ENCODE measurements at regions not wholly inside any gene's neighbourhood (a gene's known extent, or its start where the extent isn't known, plus 50 kb on each side); places are given as distances from the start of the nearest gene placed in this dataset.

- no peak for TF ChIP-seq SIN3A (IDR thresholded peaks at IDR 0.05; ENCODE audit: borderline replicate concordance, insufficient read depth, low read length)
- no peak for TF ChIP-seq POLR2AphosphoS5 (IDR thresholded peaks at IDR 0.05; ENCODE audit: low read depth, low read length)
- TF ChIP-seq, protein P1, sequence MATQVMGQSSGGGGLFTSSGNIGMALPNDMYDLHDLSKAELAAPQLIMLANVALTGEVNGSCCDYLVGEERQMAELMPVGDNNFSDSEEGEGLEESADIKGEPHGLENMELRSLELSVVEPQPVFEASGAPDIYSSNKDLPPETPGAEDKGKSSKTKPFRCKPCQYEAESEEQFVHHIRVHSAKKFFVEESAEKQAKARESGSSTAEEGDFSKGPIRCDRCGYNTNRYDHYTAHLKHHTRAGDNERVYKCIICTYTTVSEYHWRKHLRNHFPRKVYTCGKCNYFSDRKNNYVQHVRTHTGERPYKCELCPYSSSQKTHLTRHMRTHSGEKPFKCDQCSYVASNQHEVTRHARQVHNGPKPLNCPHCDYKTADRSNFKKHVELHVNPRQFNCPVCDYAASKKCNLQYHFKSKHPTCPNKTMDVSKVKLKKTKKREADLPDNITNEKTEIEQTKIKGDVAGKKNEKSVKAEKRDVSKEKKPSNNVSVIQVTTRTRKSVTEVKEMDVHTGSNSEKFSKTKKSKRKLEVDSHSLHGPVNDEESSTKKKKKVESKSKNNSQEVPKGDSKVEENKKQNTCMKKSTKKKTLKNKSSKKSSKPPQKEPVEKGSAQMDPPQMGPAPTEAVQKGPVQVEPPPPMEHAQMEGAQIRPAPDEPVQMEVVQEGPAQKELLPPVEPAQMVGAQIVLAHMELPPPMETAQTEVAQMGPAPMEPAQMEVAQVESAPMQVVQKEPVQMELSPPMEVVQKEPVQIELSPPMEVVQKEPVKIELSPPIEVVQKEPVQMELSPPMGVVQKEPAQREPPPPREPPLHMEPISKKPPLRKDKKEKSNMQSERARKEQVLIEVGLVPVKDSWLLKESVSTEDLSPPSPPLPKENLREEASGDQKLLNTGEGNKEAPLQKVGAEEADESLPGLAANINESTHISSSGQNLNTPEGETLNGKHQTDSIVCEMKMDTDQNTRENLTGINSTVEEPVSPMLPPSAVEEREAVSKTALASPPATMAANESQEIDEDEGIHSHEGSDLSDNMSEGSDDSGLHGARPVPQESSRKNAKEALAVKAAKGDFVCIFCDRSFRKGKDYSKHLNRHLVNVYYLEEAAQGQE (IDR thresholded peaks at IDR 0.05; ENCODE audit: insufficient read depth in 1 of 2, low read depth in 2 of 2, low read length in 2 of 2), result no peak
- TF ChIP-seq TAF1 (IDR thresholded peaks at IDR 0.05; ENCODE audit: borderline replicate concordance, insufficient read depth, low read length), result no peak
- no peak for TF ChIP-seq FOXP2 (optimal IDR thresholded peaks at IDR 0.05; ENCODE audit: borderline replicate concordance, extremely low read depth, extremely low read length, insufficient read depth)
Measured at GRCh38 chr7:12741951-12742575, 54.6 kb downstream of the ARL4A start.

- TF ChIP-seq POLR2AphosphoS5 (IDR thresholded peaks at IDR 0.05; ENCODE audit: low read depth, low read length) (no peak), TAF1 (IDR thresholded peaks at IDR 0.05; ENCODE audit: borderline replicate concordance, insufficient read depth, low read length) (no peak), FOXP2 (optimal IDR thresholded peaks at IDR 0.05; ENCODE audit: borderline replicate concordance, extremely low read depth, extremely low read length, insufficient read depth) (no peak), SIN3A (IDR thresholded peaks at IDR 0.05; ENCODE audit: borderline replicate concordance, insufficient read depth, low read length) (no peak)
- TF ChIP-seq, protein P1 (IDR thresholded peaks at IDR 0.05; ENCODE audit: insufficient read depth in 1 of 2, low read depth in 2 of 2, low read length in 2 of 2), result no peak
Measured at GRCh38 chr7:12746211-12746610, 58.8 kb downstream of the ARL4A start.

DNA sequence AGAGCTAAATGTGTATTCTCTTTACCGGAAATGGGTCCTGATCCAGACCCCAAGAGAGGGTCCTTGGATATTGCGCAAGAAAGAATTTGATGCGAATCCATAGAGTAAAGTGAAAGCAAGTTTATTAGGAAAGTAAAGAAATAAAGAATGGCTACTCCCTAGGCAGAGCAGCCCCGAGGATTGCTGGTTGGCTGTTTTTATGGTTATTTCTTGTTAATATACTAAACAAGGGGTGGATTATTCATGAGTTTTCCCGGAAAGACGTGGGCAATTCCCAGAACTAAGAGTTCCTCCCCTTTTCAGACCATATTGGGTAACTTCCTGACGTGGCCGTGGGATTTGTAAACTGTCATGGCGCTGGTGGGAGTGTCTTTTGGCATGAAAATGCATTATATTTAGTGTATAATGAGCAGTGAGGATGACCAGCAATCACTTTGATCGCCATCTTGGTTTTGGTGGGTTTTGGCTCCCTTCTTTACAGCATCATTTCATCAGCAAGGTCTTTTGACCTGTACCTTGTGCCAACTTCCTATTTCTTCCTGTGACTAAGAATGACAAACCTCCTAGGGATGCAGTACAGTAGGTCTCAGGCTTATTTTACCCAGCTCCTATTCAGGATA lies 60.4 kb downstream of the ARL4A start:
- TF ChIP-seq, protein P1 (IDR thresholded peaks at IDR 0.05; ENCODE audit: insufficient read depth in 1 of 2, low read depth in 2 of 2, low read length in 2 of 2), result no peak
- TF ChIP-seq FOXP2 (optimal IDR thresholded peaks at IDR 0.05; ENCODE audit: borderline replicate concordance, extremely low read depth, extremely low read length, insufficient read depth) (no peak), TAF1 (IDR thresholded peaks at IDR 0.05; ENCODE audit: borderline replicate concordance, insufficient read depth, low read length) (no peak), POLR2AphosphoS5 (IDR thresholded peaks at IDR 0.05; ENCODE audit: low read depth, low read length) (no peak), SIN3A (IDR thresholded peaks at IDR 0.05; ENCODE audit: borderline replicate concordance, insufficient read depth, low read length) (no peak)

DNA sequence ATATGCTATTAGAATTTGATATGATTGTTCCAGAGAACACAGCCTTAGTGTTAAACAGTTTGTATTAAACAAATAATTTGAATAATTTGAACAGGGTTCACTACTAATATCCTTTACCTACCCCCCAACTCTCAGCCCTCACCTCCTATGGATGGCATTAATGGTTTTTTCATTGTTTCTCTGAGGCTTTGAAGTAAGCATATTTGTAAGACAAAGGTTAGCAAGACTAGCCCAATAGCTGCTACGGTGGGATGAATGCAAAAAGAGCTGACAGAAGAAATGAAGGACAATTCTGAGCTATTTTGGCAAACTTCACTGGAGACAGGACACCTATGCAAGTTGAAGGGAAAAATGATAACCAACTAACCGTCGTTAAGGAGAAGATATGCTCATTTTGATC lies 61.6 kb downstream of the ARL4A start:
- TF ChIP-seq, protein P1 (IDR thresholded peaks at IDR 0.05; ENCODE audit: insufficient read depth in 1 of 2, low read depth in 2 of 2, low read length in 2 of 2), result no peak
- TF ChIP-seq POLR2AphosphoS5 (IDR thresholded peaks at IDR 0.05; ENCODE audit: low read depth, low read length) (no peak), FOXP2 (optimal IDR thresholded peaks at IDR 0.05; ENCODE audit: borderline replicate concordance, extremely low read depth, extremely low read length, insufficient read depth) (no peak), SIN3A (IDR thresholded peaks at IDR 0.05; ENCODE audit: borderline replicate concordance, insufficient read depth, low read length) (no peak), TAF1 (IDR thresholded peaks at IDR 0.05; ENCODE audit: borderline replicate concordance, insufficient read depth, low read length) (no peak)
